Nephron (organoid): ENCODE measurements at regions not wholly inside any gene's neighbourhood (a gene's known extent, or its start where the extent isn't known, plus 50 kb on each side); places are given as distances from the start of the nearest gene placed in this dataset.

Experiments
- H3K27ac Mint-ChIP-seq, 3 experiments: 2 replicates each; pipeline ENCODE4 v1.8.0; 2020; ENCODE audit warnings: mixed read lengths in 3 of 3, mild to moderate bottlenecking in 2 of 3, moderate library complexity in 1 of 3
- H3K27me3 Mint-ChIP-seq: 2 replicates; pipeline ENCODE4 v1.8.0; 2021; ENCODE audit warnings: low read depth, mild to moderate bottlenecking, moderate library complexity, mixed read lengths
- H3K36me3 Mint-ChIP-seq: 2 replicates; pipeline ENCODE4 v1.8.0; 2020; ENCODE audit warnings: low read depth, mixed read lengths
- H3K4me1 Mint-ChIP-seq: 2 replicates; pipeline ENCODE4 v1.8.0; 2020; ENCODE audit warnings: mixed read lengths
- H3K4me3 Mint-ChIP-seq, 3 experiments: 2 replicates each; pipeline ENCODE4 v1.8.0; 2020; ENCODE audit warnings: mild to moderate bottlenecking in 3 of 3, mixed read lengths in 3 of 3, moderate library complexity in 2 of 3
- H3K9me3 Mint-ChIP-seq: 2 replicates; pipeline ENCODE4 v1.8.0; 2020; ENCODE audit warnings: mixed read lengths
- CTCF ChIP-seq, 3 experiments: fragments of 200-600 bp; sonication (generic); IDR thresholded peaks; one replicate each; pipeline ENCODE4 v1.5.0; 2021; ENCODE audit warnings: antibody characterized with exemption in 3 of 3; ENCODE audit not compliant: unreplicated experiment in 3 of 3

DNA sequence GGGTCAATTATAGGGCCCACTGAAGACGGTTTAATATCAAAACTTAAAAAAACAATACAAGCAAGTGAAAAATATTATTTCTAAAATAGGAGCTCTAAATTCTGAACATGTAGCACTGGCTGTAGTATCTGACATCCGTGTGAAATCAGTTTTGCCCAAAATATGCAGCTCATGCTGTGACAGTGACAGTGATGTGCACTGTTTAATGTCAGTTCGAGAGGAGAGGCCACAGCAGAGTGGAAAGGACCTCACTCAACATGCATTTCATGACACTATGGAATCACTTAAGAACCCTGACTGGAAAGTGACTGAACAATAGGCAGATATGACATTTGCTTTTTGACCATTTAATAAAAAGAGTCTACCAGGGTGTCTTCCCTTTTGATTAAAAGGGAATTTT lies 397.0 kb downstream of the FRK start:
- H3K9me3 Mint-ChIP-seq, result peaks cover 8% of the 10 kb centered on the region
- no peak for TF ChIP-seq CTCF (IDR thresholded peaks at IDR 0.05; ENCODE audit: unreplicated experiment in 3 of 3)
- no peaks in the 10 kb centered on the region for H3K36me3 Mint-ChIP-seq
- no peaks in the 10 kb centered on the region for H3K4me1 Mint-ChIP-seq
- no peak overlapping the region for H3K27ac Mint-ChIP-seq
- peaks cover 4% of the 10 kb centered on the region for H3K27me3 Mint-ChIP-seq
- no peak overlapping the region for H3K4me3 Mint-ChIP-seq

GRCh38 chr6:115643762-115644161 lies 416.9 kb downstream of the FRK start:
- no peaks in the 10 kb centered on the region for H3K4me1 Mint-ChIP-seq
- H3K4me3 Mint-ChIP-seq, result no peak overlapping the region
- H3K27ac Mint-ChIP-seq, result no peak overlapping the region
- TF ChIP-seq CTCF (IDR thresholded peaks at IDR 0.05; ENCODE audit: unreplicated experiment in 3 of 3), result no peak
- peaks cover 12% of the 10 kb centered on the region for H3K9me3 Mint-ChIP-seq
- no peaks in the 10 kb centered on the region for H3K27me3 Mint-ChIP-seq
- H3K36me3 Mint-ChIP-seq, result no peaks in the 10 kb centered on the region

- no peak overlapping the region for H3K4me3 Mint-ChIP-seq
- H3K27ac Mint-ChIP-seq, result no peak overlapping the region
- no peak for TF ChIP-seq CTCF (IDR thresholded peaks at IDR 0.05; ENCODE audit: unreplicated experiment in 3 of 3)
- H3K4me1 Mint-ChIP-seq, result peaks cover 4% of the 10 kb centered on the region
- H3K27me3 Mint-ChIP-seq, result no peaks in the 10 kb centered on the region
- no peaks in the 10 kb centered on the region for H3K9me3 Mint-ChIP-seq
- H3K36me3 Mint-ChIP-seq, result no peaks in the 10 kb centered on the region
Measured at GRCh38 chr6:115634887-115635286, 425.8 kb downstream of the FRK start.

DNA sequence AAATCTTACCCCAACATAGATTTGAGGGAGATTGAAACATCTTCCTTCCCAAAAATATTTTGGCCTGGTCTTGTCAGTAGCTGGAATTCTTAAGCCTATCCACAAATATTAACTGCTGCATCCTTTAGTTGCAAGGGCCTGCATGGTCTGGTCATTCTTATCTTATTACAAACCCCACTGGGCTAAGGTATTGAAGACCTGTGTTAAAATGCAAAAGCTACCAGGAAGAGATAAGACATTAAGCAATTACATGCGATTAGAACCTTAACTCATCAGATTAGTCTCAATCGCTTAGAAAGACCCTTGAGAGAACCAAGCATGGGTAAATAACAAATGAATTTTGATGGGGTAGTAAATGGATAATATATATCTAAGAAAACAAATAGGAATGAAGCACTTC lies 426.6 kb downstream of the FRK start:
- TF ChIP-seq CTCF (IDR thresholded peaks at IDR 0.05; ENCODE audit: unreplicated experiment in 3 of 3), result no peak
- Mint-ChIP-seq H3K9me3 (no peaks in the 10 kb centered on the region), H3K27ac (no peak overlapping the region), H3K4me3 (no peak overlapping the region), H3K4me1 (peaks cover 4% of the 10 kb centered on the region), H3K27me3 (no peaks in the 10 kb centered on the region), H3K36me3 (no peaks in the 10 kb centered on the region)

DNA sequence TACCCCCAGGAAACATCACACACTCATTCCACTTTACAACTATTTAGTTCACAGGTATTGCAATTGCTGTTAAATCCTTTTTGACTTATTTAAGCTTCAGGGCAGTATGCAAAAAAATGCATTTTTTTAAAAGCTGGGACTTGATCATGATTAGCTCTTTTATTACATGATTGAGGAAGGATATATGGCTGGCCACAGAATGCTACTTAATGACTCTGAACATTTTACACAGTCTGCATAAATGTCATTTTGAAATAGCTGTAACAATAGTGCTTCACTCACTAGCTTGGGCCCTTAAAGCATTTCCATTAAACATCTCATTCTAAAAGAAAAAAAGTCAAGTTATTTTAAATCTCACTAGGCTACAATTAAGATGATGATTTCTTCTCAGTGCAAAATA lies 429.7 kb downstream of the FRK start:
- Mint-ChIP-seq H3K27me3 (no peaks in the 10 kb centered on the region), H3K27ac (no peak overlapping the region), H3K4me1 (peaks cover 4% of the 10 kb centered on the region), H3K4me3 (no peak overlapping the region), H3K36me3 (no peaks in the 10 kb centered on the region), H3K9me3 (no peaks in the 10 kb centered on the region)
- TF ChIP-seq CTCF (IDR thresholded peaks at IDR 0.05; ENCODE audit: unreplicated experiment in 3 of 3), result no peak

GRCh38 chr6:115630424-115631024 lies 430.2 kb downstream of the FRK start:
- no peak for TF ChIP-seq CTCF (IDR thresholded peaks at IDR 0.05; ENCODE audit: unreplicated experiment in 3 of 3)
- no peaks in the 10 kb centered on the region for H3K27me3 Mint-ChIP-seq
- H3K4me1 Mint-ChIP-seq, result peaks cover 4% of the 10 kb centered on the region
- no peak overlapping the region for H3K4me3 Mint-ChIP-seq
- no peaks in the 10 kb centered on the region for H3K36me3 Mint-ChIP-seq
- no peak overlapping the region for H3K27ac Mint-ChIP-seq
- H3K9me3 Mint-ChIP-seq, result no peaks in the 10 kb centered on the region
